Left ventricle myocardium inferior (tissue), 1 donor: ENCODE measurements at regions not wholly inside any gene's neighbourhood (a gene's known extent, or its start where the extent isn't known, plus 50 kb on each side); places are given as distances from the start of the nearest gene placed in this dataset.

Source experiments
- DNase-seq: peaks from one replicate; pipeline ENCODE4 v3.0.0-alpha.2; 2020
- H3K27ac ChIP-seq: fragments of 200-600 bp; replicated peaks from 2 replicates; pipeline ENCODE4 v1.8.0; 2021
- H3K27me3 ChIP-seq: fragments of 200-600 bp; 2 replicates; pipeline ENCODE4 v1.8.0; 2021; ENCODE audit warnings: low read depth
- H3K36me3 ChIP-seq: fragments of 200-600 bp; 2 replicates; pipeline ENCODE4 v1.8.0; 2021
- H3K4me1 ChIP-seq: fragments of 200-600 bp; 2 replicates; pipeline ENCODE4 v1.8.0; 2021
- H3K4me3 ChIP-seq: fragments of 200-600 bp; 2 replicates; pipeline ENCODE4 v1.8.0; 2021; ENCODE audit warnings: mild to moderate bottlenecking, moderate library complexity
- H3K9me3 ChIP-seq: fragments of 200-600 bp; replicated peaks from 2 replicates; pipeline ENCODE4 v1.8.0; 2021
- CTCF ChIP-seq: fragments of 200-600 bp; IDR thresholded peaks from 2 replicates; pipeline ENCODE4 v1.8.0; 2021; ENCODE audit warnings: antibody characterized with exemption, mild to moderate bottlenecking, borderline replicate concordance
- intact Hi-C: fragments of 100-400 bp; cut with micrococcal nuclease; formaldehyde crosslinking; loops from one replicate; pipeline ENCODE4 v1.11.0; 2022
- donor health status: DM: no; HTN: yes; CAD: no; lungs with severe emphysema.

- Histone ChIP-seq H3K36me3 (no peaks in the 10 kb centered on the region), H3K27me3 (no peaks in the 10 kb centered on the region), H3K4me3 (no peak overlapping the region), H3K27ac (no peak overlapping the region), H3K9me3 (no peaks in the 10 kb centered on the region), H3K4me1 (no peaks in the 10 kb centered on the region)
- no peak for TF ChIP-seq CTCF
- DNase-seq, result no peak
- intact Hi-C loops, result no loop called here
These were observed 806.3 kb upstream of the CELF2 start for GRCh38 chr10:10211409-10211808.

- DNase-seq, result no peak
These were observed 804.4 kb upstream of the CELF2 start for GRCh38 chr10:10213237-10213636.

GRCh38 chr10:10222304-10222841 is 795.3 kb upstream of the CELF2 start:
- intact Hi-C loops, result no loop called here
- no peaks in the 10 kb centered on the region for H3K4me1 ChIP-seq
- TF ChIP-seq CTCF, result no peak
- H3K9me3 ChIP-seq, result no peaks in the 10 kb centered on the region
- no peak overlapping the region for H3K4me3 ChIP-seq
- H3K27me3 ChIP-seq, result no peaks in the 10 kb centered on the region
- DNase-seq, result no peak
- no peak overlapping the region for H3K27ac ChIP-seq
- no peaks in the 10 kb centered on the region for H3K36me3 ChIP-seq

More at GRCh38 chr10:10213237-10213636, 804.4 kb upstream of the CELF2 start:
- H3K27me3 ChIP-seq, result no peaks in the 10 kb centered on the region
- H3K36me3 ChIP-seq, result no peaks in the 10 kb centered on the region
- H3K4me3 ChIP-seq, result no peak overlapping the region
- H3K27ac ChIP-seq, result no peak overlapping the region
- no peaks in the 10 kb centered on the region for H3K4me1 ChIP-seq
- intact Hi-C loops, result no loop called here
- TF ChIP-seq CTCF, result no peak
- H3K9me3 ChIP-seq, result no peaks in the 10 kb centered on the region

- Histone ChIP-seq H3K36me3 (no peaks in the 10 kb centered on the region), H3K9me3 (no peaks in the 10 kb centered on the region), H3K4me3 (no peak overlapping the region), H3K27ac (no peak overlapping the region), H3K27me3 (no peaks in the 10 kb centered on the region), H3K4me1 (no peaks in the 10 kb centered on the region)
- intact Hi-C loops, result no loop called here
- no peak for TF ChIP-seq CTCF
- no peak for DNase-seq
These were observed 794.5 kb upstream of the CELF2 start for GRCh38 chr10:10223131-10223530.

- intact Hi-C loops, result no loop called here
- DNase-seq, result no peak
- H3K27me3 ChIP-seq, result no peaks in the 10 kb centered on the region
- no peak overlapping the region for H3K4me3 ChIP-seq
- no peak for TF ChIP-seq CTCF
- peaks cover 8% of the 10 kb centered on the region for H3K9me3 ChIP-seq
- no peaks in the 10 kb centered on the region for H3K36me3 ChIP-seq
- no peak overlapping the region for H3K27ac ChIP-seq
- no peaks in the 10 kb centered on the region for H3K4me1 ChIP-seq
These were observed 792.5 kb upstream of the CELF2 start for GRCh38 chr10:10225136-10225676.
